ENCODE measurements at regions not wholly inside any gene's neighbourhood (a gene's known extent, or its start where the extent isn't known, plus 50 kb on each side); places are given as distances from the start of the nearest gene placed in this dataset.
"Not testable (repeated sequence)": the region's sequence is repeated elsewhere in the genome, so short reads cannot be mapped to it uniquely, and the experiment has no call there.

DNA sequence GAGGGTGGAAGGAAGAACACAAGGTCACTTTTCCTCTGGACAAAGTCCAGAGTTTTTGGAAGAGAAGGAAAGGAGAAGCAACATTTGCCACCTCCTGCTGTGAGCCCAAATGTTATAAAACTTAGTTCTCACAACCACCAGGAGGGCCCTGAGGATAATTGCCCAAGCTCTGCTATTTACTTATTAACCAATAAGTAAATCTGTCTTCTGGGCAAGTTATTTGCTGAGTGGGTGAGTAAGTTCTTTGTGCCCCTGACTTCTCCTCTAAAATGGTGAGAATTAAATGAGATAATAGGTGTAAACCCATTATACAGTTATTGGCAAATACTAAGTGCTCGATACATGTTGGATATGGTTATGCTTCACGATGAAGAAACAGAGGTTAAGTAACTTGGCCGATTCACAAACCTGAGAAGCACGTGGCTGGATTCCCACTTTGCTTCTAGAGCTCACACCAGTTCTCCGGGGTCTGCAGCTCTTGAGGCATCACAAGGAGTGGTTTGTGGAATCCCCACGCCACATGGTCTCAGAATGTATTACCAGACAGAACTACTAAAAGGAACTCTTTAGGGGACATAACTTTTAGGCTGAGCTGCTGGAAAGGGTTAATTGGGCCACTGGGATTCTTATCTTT, 164.1 kb downstream of the MYCN start:
- no peak for DNase-seq (ENCODE audit: low spot score)

DNA sequence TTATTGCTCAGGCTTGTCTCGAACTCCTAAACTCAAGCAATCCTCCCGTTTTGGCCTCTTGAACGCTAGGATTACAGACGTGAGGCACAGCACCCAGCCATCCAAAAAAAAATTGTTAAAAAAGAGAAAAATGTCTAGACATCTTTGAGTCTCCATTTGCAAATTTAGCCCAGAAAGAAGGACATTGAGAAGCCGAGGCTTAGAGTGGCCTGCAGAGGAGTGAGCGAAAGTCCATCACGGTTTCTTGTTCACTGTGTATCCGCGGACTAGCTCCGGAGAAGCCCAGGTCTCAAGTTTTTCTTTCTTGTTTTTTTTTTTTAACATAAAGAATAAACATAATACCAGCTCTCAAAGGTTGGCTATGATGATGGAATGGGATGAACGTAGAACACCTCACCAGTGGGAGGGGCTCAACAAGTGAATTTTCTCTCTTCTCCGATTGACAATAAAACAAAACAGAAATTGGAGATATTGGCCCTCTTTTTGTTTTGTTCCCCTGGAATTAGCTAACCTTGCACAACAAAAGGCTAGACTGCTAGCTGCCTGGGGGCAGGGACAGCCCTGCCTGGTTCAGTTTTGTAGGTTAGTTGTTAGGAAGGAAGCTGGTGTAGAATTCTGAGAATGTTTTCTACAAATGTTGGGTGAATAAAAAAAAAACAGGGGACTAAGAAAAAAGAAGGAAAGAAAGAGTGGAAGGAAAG, 163.4 kb downstream of the MYCN start:
- DNase-seq (ENCODE audit: low spot score): no peak

DNA sequence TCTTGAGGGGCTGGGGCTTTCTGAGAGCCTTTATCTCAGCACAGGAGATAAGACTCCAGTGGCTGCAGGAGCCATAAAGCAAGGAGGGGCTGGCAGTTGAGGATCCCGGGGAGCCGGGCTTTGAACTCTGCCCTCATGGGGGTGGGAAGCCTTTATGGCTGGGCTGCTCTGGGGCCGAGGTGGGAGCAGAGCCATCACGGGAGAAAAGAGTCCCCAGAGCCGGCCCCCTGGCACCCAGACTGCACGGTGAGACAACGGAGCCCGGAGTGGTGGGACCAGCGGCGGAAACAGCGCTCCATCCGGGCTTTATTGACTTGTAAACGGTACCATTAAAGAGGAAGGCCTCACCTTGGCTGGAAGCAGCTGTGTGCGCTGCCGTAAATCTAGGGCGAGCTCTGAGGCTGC, 162.6 kb downstream of the MYCN start:
- no peak for DNase-seq (ENCODE audit: low spot score)

DNA sequence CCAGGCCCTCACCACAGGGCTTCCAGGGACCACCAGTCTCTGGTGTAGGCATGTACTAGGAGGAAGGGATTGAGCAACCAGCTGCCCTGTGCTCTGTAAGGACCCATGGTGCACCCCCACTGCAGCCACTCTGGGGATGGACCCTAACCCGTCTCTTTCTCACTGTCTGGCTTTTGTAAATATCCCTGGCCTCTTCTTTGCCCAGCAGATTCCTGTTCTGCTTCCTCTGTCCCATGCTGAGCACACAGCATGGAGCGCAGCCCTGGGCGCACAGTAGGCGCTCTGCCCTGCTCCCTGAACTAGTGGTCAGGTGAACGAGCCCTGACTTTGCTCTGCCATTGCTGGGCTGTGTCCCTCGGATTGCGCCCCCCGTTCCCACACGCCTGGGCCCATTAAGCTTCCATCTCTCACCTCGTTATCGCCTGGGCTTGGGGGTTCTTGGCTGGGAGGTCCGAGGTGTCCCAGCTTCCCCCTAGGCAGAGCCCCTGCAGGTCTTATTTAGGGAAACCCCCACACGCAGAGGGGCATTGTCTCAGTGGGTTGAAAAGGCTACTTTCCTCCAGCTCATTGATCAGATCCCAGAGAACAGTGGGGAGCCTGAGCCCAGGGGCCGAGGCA, 162.1 kb downstream of the MYCN start:
- DNase-seq (ENCODE audit: low spot score): no peak

DNA sequence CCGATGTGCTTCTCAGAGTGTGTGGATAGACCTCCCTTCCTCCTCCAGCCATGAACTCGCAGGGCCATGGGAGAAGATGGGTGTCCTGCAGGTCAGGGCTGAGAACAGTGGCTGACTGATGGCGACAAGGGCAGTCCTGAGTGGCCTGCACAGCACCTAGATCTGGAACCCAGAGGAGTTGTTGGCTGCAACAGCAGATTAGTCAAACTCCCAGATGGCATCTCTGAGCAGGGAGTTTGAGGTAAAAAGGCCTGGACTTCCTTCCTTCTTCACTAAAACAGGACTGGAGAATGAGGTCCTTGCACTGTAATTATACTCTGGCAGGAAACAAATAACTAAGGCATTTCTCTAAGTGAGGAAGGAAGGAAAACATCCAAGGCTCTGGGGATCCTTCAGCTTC, 160.8 kb downstream of the MYCN start:
- peak; percentile 10 for DNase-seq (ENCODE audit: low spot score)

DNA sequence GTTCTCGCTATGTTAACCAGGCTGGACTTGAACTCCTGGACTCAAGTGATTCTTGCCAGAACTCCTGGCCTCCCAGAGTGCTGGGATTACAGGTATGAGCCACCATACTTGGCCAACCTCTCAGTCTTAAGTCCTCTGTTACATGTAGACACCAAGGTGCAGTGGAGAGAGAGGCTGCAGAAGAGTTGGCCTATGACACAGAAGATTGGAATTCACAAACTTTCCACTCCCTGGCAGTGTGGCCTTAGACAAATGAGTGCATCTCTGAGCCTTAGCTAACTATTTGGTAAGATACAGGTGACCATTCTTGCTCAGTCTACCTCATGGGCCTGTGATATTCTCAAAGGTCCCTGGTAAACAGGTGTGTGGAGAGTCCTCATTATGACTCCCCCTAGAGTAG, 159.7 kb downstream of the MYCN start:
- no peak for DNase-seq (ENCODE audit: low spot score)

DNA sequence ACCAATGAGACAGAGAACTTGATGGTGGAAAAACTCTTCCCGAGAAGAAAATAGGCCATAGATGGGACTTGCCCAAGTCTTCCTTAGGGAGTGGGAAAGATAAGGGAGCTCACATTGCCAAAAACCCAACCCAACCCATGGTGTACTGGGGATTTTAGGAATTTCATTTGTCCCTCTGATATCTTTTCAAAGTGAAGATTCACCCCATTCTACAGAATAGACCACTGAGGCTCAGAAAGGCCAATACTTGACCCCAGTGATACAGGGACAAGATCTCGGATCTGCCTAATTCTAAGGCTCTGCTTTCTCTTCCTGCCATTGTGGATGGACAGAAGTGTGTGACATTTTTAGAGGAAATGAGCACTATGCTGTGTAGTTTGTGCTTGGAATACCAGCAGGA, 159.0 kb downstream of the MYCN start:
- no peak for DNase-seq (ENCODE audit: low spot score)

DNA sequence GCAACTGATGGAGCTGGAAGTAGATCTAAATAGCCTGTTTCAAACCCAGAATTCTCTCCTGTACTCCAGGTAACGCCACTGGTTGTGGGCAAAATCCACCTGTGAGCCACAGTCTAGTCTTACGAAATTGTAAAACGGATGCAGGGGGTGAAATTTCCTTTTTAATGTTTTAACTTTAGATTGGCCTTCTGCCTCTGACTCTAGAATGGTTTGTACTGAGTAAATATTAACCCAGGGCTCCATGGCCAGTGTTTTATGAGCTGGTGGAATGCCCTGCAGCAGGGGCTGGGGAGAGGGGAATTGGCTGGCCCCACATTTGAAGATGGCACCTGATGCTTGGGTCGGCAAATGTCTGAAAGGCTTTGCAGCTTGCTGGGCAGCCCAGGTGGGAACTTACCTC, 156.6 kb downstream of the MYCN start:
- no peak for DNase-seq (ENCODE audit: low spot score)

DNA sequence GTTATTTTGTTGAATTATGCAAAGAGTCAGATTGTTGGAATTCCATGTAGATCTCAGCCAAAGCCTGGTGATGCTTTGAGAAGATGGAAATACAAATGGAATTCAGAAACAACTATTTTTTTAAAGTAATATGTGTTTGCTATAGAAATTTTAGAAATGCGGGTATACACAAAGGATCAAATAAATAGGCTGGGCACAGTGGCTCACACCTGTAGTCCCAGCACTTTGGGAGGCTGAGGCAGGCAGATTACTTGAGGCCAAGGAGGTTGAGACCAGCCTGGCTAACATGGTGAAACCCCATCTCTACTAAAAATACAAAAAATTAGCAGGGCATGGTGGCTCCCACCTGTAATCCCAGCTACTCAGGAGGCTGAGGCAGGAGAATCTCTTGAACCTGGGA, 155.1 kb downstream of the MYCN start:
- not testable (repeated sequence) for DNase-seq (ENCODE audit: low spot score)

DNA sequence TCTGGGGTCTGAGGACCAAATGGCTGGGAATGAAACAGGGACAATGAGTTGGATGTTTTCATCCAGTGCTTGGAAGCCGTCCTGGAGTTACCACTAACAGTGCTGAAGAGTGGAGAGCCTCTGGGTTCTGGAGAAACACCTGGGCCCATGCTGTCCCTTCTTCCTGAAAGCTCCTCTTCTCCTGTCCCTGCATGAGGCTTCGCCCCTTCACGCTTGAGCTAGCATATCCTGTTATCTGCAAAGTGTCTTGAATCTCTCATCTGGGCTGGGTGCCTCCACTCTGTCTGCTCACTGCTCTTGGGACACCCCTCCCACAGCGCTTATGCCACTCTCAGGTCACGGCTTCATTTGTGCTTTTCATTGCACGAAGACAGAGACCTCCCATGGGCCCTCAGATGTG, 154.5 kb downstream of the MYCN start:
- no peak for DNase-seq (ENCODE audit: low spot score)

DNA sequence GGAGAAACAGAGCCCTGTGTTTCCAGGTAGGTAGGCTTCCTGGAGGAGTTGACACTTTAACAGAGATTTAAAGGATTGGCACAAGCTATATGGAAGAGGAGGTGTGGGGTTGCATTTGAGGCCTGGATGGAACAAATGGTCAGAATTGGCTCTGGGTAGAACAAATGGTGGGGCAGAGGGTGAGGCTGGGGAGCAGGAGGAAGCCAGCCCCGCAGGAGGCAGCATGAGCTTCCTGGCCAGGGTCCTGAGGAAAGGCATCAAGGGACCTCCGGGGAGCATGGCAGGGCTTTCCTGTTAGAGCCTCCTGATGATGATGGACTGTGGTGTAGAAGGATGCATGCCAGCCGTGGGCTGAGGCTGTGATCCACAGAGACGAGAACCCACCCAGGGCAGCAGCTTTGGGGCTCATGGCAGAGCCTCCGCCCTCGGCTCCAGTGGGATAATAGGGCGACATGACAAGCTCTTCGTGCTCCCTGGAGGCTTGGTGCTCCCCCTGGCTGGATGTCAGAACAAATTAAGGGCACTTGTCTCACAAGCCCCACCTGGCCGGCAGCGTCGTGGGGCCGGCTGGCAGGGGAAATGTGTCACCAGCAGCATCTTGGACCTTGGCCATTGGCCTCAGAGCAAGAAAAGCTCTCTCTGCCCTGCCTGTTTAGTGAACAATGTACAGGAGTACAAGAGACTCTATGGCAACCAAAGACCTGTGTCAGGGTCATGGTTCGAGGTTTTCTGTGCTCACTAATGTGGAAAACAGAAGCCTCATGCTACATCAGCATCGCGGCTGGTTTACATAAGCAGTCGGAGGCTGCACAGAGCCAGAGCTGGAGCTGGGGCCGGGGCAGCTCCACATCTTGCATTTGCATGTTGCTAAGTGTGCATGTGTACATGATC, 153.5 kb downstream of the MYCN start:
- DNase-seq (ENCODE audit: low spot score): no peak

DNA sequence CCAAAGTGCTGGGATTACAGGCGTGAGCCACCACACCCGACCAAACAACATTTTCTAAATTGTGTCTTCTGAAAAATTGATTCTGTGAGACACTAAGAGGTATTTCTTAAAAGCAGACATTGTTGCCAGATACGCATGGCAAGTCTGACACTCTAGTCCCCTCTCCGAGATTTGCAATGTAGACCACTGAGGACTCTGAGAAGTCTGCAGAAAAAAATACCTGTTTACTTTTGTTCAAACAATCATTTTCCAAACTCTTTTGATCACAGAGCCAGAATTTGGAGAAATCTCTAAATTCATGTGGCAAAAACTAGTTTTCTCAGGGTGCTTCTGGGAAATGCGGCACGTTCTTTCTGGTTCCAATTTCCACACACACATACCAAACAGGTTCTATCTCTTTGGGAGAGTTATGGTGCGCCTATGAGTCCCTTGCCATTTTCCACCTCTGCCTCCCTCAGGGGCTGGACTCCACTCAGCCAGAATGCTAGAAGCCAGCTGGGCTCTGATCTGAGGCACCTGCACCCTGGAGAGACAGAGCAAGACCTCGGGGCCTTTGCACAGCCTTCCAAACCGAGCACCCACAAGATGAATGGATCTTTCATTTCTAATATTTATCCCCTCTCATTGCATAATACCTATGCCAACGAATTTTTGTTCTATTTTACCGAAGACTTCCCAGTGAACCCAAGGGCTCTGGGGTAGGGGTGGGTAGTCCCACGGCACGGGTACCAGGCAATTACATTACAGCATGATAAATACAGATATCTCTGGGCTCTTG, 152.7 kb downstream of the MYCN start:
- DNase-seq (ENCODE audit: low spot score): no peak

DNA sequence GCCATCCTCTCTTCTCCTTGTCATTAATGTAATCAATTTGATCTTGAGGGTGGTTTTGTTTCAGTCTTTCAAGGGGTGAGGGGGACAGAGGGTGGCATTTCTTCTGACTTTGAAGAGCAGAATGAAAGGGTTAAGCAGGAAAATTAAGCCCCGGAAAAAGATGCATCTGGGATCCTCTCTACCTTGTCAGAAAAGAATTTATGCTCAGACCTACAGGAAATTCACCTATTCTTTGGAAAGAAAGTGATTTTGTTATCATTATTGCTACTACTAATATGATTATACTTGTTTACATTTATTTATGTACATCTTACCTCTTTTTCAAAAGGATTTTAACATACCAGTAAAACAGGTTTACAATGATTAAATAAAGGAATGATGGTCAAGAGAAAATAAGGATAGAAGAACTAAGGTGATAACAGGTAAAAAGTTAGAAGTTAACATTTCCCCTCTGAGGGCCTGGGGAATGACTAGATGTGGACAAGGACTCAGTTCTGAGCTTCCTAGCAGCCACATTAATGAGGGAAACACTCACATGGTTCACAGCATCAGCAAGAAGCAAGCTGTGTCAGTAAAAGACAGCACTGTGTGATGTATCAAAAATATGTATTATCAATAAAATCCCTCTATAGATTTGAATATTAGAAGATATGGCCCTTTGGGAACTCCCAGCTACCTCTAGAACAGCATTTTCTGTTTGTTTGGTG, 151.4 kb downstream of the MYCN start:
- DNase-seq (ENCODE audit: low spot score): no peak

DNA sequence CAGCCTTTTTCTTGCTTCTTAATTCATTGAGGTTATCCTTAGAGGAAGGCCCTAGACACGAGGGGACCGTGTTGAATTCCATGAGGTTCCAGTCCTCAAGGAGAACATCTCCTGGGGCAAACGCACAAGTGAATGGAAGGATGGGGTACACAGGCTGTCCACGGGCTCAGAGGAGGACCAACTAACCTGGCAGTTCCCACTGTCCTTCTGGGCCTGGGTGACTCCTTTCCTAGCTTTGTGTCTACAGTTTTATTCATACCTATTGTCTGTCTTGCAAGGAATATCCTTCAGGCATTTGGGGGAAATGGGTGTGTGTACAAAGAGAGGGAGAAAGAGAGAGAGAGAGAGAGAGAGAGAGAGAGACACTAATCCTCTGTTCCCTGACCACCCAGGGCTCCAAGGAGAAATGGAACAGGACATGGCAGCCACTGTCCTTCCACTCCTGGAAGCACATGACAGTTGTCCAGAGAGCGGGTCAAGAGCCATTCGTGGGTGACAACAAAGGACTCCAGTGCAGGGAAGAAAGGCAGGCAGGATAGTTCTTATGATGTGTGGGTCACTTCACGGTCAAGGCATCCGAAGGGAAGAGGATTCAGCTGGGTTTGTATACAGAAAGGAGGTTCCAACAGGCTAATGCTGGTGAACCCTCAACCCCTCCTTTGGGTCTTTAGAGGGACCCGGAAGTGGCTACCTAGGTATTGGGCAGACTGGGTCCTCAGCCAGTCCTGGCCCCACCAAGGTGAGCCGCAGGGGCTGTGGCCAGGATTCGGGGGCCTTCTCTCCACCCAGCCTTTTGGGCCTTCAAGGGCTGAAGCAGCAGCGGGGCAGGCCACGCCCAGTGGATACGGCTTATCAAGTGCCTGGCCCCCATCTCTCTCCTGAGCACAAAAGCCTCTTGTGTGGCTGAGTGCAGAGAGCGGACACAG, 150.6 kb downstream of the MYCN start:
- no peak for DNase-seq (ENCODE audit: low spot score)

DNA sequence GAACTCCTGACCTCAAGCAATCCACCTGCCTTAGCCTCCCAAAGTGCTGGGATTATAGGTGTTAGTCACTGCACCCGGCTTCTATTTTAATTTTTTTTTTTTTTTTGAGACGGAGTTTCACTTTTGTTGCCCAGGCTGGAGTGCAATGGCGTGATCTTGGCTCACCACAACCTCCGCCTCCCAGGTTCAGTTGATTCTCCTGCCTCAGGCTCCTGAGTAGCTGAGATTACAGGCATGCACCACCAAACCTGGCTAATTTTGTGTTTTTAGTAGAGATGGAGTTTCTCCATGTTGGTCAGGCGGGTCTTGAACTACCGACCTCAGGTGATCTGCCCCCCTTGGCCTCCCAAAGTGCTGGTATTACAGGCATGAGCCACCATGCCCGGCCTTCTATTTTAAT, 149.1 kb downstream of the MYCN start:
- DNase-seq (ENCODE audit: low spot score): not testable (repeated sequence)

DNA sequence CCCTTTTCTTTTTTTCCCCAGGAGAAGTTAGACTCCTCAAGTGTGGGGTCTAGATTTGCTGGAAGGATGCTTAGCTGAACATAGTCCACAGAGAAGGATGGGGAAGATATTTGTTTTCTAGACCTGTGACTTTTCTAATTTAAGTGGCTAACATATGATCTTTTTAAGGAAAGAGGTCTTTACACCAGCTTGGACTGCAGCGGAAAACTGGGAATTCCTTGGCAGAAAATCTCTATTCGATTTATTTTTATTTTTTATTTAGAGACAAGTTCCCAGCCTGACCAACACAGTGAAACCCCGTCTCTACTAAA, 148.4 kb downstream of the MYCN start:
- no peak for DNase-seq (ENCODE audit: low spot score)

DNA sequence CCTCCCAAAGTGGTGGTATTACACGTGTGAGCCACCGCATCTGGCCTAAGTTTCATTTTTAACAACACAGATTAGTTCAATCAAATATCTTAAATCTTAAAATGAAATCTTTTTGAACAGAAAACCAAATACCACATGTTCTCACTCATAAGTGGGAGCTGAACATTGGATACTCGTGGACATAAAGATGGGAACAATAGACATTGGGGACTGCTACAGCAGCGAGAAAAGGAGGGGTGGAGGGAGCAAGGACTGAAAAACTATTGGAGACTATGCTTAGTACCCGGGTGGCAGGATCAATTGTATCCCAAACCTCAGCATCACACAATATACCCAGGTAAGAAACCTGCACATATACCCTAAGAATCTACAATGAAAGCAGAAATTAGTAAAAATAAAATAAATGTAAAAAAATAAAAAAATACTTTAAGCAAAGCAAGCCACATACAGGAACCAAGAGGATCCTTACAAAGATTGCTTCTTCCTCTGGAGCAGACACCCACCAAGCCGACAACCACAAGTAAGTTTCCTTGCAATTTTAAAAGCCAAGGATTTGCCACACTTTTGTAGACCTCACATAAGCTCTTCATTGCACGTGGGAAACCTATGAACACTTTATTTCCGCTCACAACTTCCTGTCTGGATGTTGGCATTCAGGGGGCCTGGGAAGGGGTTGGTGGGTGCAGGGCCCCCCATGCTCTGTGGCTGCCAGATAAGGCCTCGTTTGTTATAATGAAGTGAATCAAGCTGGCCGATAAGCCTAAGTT, 147.9 kb downstream of the MYCN start:
- DNase-seq (ENCODE audit: low spot score): no peak

DNA sequence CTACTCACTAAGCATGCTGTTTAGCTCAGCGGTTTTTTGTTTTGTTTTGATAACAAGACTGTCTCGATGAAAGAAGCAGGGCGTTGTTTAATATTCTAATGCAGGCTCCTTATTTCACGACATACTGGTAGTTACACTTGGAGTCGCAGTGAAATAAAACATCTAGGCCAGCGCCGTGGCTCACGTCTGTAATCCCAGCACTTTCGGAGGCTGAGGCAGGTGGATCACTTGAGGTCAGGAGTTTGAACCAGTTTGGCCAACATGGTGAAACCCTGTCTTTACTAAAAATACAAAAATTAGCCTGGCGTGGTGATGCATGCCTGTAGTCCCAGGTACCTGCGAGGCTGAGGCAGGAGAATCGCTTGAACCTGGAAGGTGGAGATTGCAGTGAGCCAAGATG, 145.8 kb downstream of the MYCN start:
- not testable (repeated sequence) for DNase-seq (ENCODE audit: low spot score)

DNA sequence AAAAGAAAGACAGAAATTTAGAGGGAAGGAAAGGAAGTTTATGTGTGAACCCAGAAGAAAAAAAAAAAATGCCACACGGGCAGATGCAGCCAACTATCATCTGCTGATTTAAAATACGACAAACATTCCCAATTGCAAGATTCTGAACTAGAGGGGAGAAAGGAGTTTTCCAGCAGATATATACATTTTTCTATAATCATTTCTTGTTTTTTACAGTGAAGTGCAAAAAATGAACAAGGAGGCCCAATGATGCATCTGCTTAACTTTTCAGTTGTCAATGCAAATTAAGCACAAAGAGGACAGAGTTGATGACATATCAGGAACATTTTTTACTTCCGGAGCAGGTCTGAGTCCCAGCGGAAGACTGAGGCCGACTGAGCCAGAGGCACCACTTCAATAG, 144.7 kb downstream of the MYCN start:
- no peak for DNase-seq (ENCODE audit: low spot score)

DNA sequence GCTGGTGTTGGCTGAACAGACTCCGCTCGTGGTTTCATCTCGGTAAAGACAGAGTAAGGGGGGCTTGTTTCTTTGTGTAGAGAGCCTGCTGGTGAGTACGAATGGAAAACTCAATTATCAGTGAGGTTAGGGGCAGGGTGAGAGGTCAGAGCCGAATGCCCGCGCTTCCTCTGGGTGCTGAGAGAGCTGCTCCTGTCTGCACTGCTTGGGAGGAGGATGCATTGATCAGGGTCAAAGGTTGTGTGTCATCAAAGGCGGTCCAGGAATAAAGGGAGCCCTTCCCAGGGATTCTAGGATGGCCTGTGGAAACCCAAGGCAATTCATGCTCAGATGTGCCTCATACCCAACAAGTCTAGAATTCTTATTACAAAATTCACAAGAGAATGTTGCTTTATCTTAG, 143.9 kb downstream of the MYCN start:
- no peak for DNase-seq (ENCODE audit: low spot score)

All from kidney capillary endothelial cell (primary cell).